Astrocyte of the spinal cord (primary cell): ENCODE measurements at regions not wholly inside any gene's neighbourhood (a gene's known extent, or its start where the extent isn't known, plus 50 kb on each side); places are given as distances from the start of the nearest gene placed in this dataset.

ENCODE experiments used
- DNase-seq: peaks from one replicate; pipeline ENCODE4 v3.0.0; 2011; ENCODE audit warnings: low read depth, low spot score
- H3K4me3 ChIP-seq: 2 replicates; pipeline ENCODE4 v1.5.1; 2011; ENCODE audit warnings: low read depth, mild to moderate bottlenecking, low read length, moderate library complexity
- CTCF ChIP-seq: IDR thresholded peaks from 2 replicates; pipeline ENCODE4 v1.5.1; 2012; ENCODE audit warnings: low read depth, mild to moderate bottlenecking, low read length, inconsistent platforms
- in situ Hi-C: cut with HindIII; loops from 2 replicates; pipeline ENCODE4 v1.10.0; 2017; ENCODE audit warnings: low sequenced_read_pairs

- DNase-seq = no peak
- H3K4me3 ChIP-seq = no peak overlapping the region
- TF ChIP-seq CTCF = no peak
- in situ Hi-C loops = no loop called here
Observed at GRCh38 chr9:134541097-134541747, 100.4 kb upstream of the COL5A1 start.

DNA sequence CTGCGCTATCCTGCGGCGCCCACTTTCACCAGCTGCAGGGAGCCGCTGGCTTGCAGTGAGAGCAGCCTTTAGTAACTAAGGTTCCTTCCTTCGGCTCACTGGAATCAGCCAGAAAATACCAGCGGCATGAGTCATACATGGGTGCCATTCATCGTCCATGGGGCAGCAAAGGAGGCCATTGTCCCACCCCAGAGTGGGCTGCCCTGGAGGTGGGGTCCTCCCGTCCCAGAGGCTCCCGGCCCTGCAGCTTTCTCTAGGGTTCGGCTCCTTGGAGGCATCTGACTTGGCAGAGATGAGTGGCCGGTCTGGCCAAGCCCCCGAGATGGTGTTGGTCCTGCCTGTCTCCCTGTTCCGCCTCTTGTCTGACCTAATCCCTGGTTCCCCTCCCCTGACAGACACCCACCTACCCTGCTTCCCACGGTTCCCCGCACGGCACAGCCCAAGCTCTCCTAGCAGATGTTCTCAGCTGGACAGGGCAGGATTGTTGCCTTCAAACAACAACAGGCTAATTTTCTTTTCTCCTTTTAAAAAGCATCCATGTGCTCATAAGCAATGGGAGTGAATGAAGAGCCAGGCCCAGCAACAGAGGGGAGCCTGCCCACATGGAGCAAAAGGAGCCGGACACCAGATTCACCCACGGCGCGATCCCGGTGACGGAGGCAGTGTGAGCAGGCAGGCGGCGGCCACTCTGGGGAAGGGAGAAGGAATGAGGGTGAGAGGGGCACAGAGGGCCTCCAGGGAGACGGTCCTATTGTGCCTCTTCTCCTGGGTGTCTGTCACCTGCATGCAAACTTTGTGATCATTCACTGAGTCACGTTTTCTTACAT is 97.0 kb upstream of the COL5A1 start:
- no peak overlapping the region for H3K4me3 ChIP-seq
- TF ChIP-seq CTCF = no peak
- DNase-seq = peak; percentile 78
- in situ Hi-C loops = no loop called here

- no peak overlapping the region for H3K4me3 ChIP-seq
- in situ Hi-C loops = no loop called here
- no peak for DNase-seq
- TF ChIP-seq CTCF = no peak
Observed at GRCh38 chr9:134545215-134545542, 96.4 kb upstream of the COL5A1 start.

DNA sequence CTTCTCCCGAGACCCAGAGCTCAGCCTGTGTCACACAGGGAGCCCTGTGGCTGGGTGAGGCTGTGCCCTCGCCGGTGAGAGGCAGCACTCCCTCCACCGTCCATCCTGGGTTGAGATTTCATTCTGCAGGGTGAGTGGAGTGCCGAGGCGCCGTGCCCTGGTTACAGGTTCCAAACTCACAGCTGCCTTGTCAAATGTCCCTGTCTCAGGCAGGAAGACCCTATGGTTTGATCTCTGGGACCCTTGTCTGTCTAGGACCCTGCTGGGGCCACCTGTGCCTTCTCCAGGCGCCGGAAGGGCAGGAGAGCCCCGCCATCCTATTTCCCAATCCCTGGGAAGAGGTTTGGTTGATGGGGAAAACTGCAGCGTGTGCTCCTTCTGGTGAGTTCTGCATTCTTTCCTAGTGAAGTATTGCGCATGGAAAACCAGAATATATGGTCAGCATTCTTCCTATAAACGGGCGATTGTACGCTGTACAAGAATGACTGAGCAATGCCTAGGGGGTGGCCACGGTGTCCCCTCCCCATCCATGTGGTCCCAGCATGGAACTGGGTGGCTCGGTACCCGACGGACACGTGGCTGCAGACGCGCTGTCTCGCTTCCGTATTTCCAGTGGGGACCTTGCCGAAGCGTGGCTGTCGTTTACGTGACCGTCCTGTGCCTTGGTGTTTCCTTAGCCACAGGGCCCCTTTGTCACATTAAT is 95.9 kb upstream of the COL5A1 start:
- peak; percentile 72 for DNase-seq

DNA sequence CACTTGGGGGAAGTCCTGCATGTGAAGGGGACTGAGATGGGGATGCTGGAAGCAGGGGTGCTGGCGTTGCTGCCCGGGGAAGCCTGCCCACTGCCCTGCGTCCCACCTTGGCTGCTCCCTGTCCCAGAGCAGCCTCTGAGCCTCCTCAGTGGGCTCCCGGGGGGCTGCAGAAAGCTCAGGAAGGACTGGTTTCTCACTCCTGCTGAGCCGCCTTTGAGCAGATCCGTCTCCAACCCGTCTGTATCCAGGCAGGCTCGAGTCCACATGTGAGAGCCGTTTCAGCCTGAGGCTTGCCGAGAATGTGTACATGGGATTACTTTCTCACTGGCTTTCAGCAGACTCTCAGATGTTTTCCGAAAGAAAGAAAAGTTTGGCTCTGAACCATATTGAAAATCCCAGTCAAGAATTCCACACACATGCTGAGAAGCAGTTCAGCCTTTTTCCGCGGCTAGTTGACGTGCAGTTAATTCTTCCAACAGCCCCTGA is 95.3 kb upstream of the COL5A1 start:
- no peak overlapping the region for H3K4me3 ChIP-seq
- TF ChIP-seq CTCF = no peak
- in situ Hi-C loops = no loop called here
- DNase-seq = peak; percentile 74

More for the DNA sequence above, 95.9 kb upstream of the COL5A1 start:
- in situ Hi-C loops = no loop called here
- no peak overlapping the region for H3K4me3 ChIP-seq
- TF ChIP-seq CTCF = no peak

GRCh38 chr9:134546746-134547145 is 94.9 kb upstream of the COL5A1 start:
- TF ChIP-seq CTCF = no peak
- no peak for DNase-seq
- no peak overlapping the region for H3K4me3 ChIP-seq
- in situ Hi-C loops = no loop called here
